ENCODE measurements at regions not wholly inside any gene's neighbourhood (a gene's known extent, or its start where the extent isn't known, plus 50 kb on each side); places are given as distances from the start of the nearest gene placed in this dataset.
"Not testable (repeated sequence)": the region's sequence is repeated elsewhere in the genome, so short reads cannot be mapped to it uniquely, and the experiment has no call there.

GRCh38 chr9:25808554-25808953 lies 130.3 kb upstream of the TUSC1 start:
- H3K4me1 Mint-ChIP-seq (ENCODE audit: unreplicated experiment): no peaks in the 10 kb centered on the region
- no peak overlapping the region for H3K27ac Mint-ChIP-seq
- H3K4me3 Mint-ChIP-seq: no peak overlapping the region
- no peak for DNase-seq (ENCODE audit: extremely low spot score, unreplicated experiment)
- TF ChIP-seq CTCF (conservative IDR thresholded peaks at IDR 0.05): no peak
- H3K9me3 Mint-ChIP-seq: no peaks in the 10 kb centered on the region
- H3K27me3 Mint-ChIP-seq: no peaks in the 10 kb centered on the region
- no peaks in the 10 kb centered on the region for H3K36me3 Mint-ChIP-seq

GRCh38 chr9:25804856-25805255 lies 126.6 kb upstream of the TUSC1 start:
- H3K4me3 Mint-ChIP-seq: no peak overlapping the region
- no peaks in the 10 kb centered on the region for H3K27me3 Mint-ChIP-seq
- no peaks in the 10 kb centered on the region for H3K4me1 Mint-ChIP-seq (ENCODE audit: unreplicated experiment)
- H3K9me3 Mint-ChIP-seq: no peaks in the 10 kb centered on the region
- H3K27ac Mint-ChIP-seq: no peak overlapping the region
- TF ChIP-seq CTCF (conservative IDR thresholded peaks at IDR 0.05): no peak
- H3K36me3 Mint-ChIP-seq: no peaks in the 10 kb centered on the region
- no peak for DNase-seq (ENCODE audit: extremely low spot score, unreplicated experiment)

- not testable (repeated sequence) for H3K4me3 Mint-ChIP-seq; H3K27ac Mint-ChIP-seq; DNase-seq (ENCODE audit: extremely low spot score, unreplicated experiment); H3K9me3 Mint-ChIP-seq; H3K4me1 Mint-ChIP-seq (ENCODE audit: unreplicated experiment); H3K36me3 Mint-ChIP-seq; H3K27me3 Mint-ChIP-seq
These were observed 123.7 kb upstream of the TUSC1 start for GRCh38 chr9:25801989-25802388.

- no peaks in the 10 kb centered on the region for H3K27me3 Mint-ChIP-seq
- no peak overlapping the region for H3K4me3 Mint-ChIP-seq
- H3K9me3 Mint-ChIP-seq: no peaks in the 10 kb centered on the region
- H3K27ac Mint-ChIP-seq: no peak overlapping the region
- no peak for TF ChIP-seq CTCF (conservative IDR thresholded peaks at IDR 0.05)
- H3K36me3 Mint-ChIP-seq: no peaks in the 10 kb centered on the region
- DNase-seq (ENCODE audit: extremely low spot score, unreplicated experiment): no peak
- H3K4me1 Mint-ChIP-seq (ENCODE audit: unreplicated experiment): no peaks in the 10 kb centered on the region
These were observed 95.6 kb upstream of the TUSC1 start for GRCh38 chr9:25773805-25774204.

GRCh38 chr9:25755951-25756350 lies 77.7 kb upstream of the TUSC1 start:
- H3K27ac Mint-ChIP-seq: no peak overlapping the region
- no peaks in the 10 kb centered on the region for H3K27me3 Mint-ChIP-seq
- no peak for DNase-seq (ENCODE audit: extremely low spot score, unreplicated experiment)
- H3K36me3 Mint-ChIP-seq: no peaks in the 10 kb centered on the region
- no peak overlapping the region for H3K4me3 Mint-ChIP-seq
- H3K4me1 Mint-ChIP-seq (ENCODE audit: unreplicated experiment): no peaks in the 10 kb centered on the region
- TF ChIP-seq CTCF (conservative IDR thresholded peaks at IDR 0.05): no peak
- no peaks in the 10 kb centered on the region for H3K9me3 Mint-ChIP-seq

GRCh38 chr9:25752398-25752797 lies 74.2 kb upstream of the TUSC1 start:
- H3K27me3 Mint-ChIP-seq: no peaks in the 10 kb centered on the region
- no peak for DNase-seq (ENCODE audit: extremely low spot score, unreplicated experiment)
- H3K4me3 Mint-ChIP-seq: no peak overlapping the region
- H3K9me3 Mint-ChIP-seq: no peaks in the 10 kb centered on the region
- no peak overlapping the region for H3K27ac Mint-ChIP-seq
- no peaks in the 10 kb centered on the region for H3K36me3 Mint-ChIP-seq
- no peak for TF ChIP-seq CTCF (conservative IDR thresholded peaks at IDR 0.05)
- no peaks in the 10 kb centered on the region for H3K4me1 Mint-ChIP-seq (ENCODE audit: unreplicated experiment)
